Mesothelial cell of epicardium (in vitro differentiated cells): ENCODE measurements at regions not wholly inside any gene's neighbourhood (a gene's known extent, or its start where the extent isn't known, plus 50 kb on each side); places are given as distances from the start of the nearest gene placed in this dataset.

Experiments
- DNase-seq, 2 experiments: peaks; one replicate each; pipeline ENCODE4 v3.0.0; 2021; ENCODE audit warnings: low spot score in 2 of 2; ENCODE audit not compliant: unreplicated experiment in 2 of 2
- H3K27ac Mint-ChIP-seq: 2 replicates; pipeline ENCODE4 v1.8.0; 2021; ENCODE audit warnings: mixed read lengths
- H3K27me3 Mint-ChIP-seq: 2 replicates; pipeline ENCODE4 v1.8.0; 2021; ENCODE audit warnings: low read depth, mixed read lengths
- H3K36me3 Mint-ChIP-seq: 2 replicates; pipeline ENCODE4 v1.8.0; 2021; ENCODE audit warnings: mixed read lengths
- H3K4me1 Mint-ChIP-seq: 2 replicates; pipeline ENCODE4 v1.8.0; 2021; ENCODE audit warnings: mixed read lengths
- H3K4me3 Mint-ChIP-seq: 2 replicates; pipeline ENCODE4 v1.8.0; 2021; ENCODE audit warnings: mild to moderate bottlenecking, moderate library complexity, mixed read lengths
- H3K9me3 Mint-ChIP-seq: 2 replicates; pipeline ENCODE4 v1.8.0; 2021; ENCODE audit warnings: mixed read lengths
- CTCF ChIP-seq: fragments of 200-600 bp; sonication (generic); IDR thresholded peaks from one replicate; pipeline ENCODE4 v1.5.0; 2021; ENCODE audit warnings: antibody characterized with exemption; ENCODE audit not compliant: unreplicated experiment

- no peak for TF ChIP-seq CTCF
- H3K9me3 Mint-ChIP-seq: peaks cover 18% of the 10 kb centered on the region
- H3K27me3 Mint-ChIP-seq: no peaks in the 10 kb centered on the region
- no peak overlapping the region for H3K27ac Mint-ChIP-seq
- DNase-seq: peak in 1 of 2 experiments; percentile 13
- H3K4me1 Mint-ChIP-seq: no peaks in the 10 kb centered on the region
- no peaks in the 10 kb centered on the region for H3K36me3 Mint-ChIP-seq
- no peak overlapping the region for H3K4me3 Mint-ChIP-seq
These were observed 600.6 kb downstream of the AJAP1 start for GRCh38 chr1:5254975-5255374.

DNA sequence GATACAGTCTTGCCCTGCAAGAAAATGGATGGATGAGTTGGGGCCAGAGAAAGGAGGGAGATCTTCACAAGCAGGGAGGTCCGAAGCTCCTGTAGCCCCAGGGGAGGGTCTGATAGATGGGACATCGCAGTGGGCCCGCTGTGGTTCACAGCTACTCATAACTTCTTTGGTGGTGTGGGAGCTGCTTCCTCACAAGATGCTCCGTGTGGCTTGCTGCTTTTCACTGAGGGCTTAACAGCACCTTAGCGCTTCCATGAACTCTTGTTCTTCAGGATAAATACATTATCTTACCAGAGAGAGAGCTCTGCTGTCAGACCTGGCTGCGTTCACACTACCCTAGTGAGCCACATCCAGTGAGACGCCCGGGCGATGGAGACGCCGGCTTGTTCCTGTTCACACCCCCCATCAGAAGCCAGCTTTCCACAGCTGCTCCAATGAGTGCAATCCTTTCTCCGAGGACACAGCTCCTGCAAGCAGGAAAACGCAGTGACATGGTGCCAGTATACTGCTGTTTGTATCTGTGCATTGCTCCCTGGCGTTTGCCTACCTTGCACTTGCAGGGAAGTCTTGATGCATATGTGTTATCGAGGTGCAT lies 599.8 kb downstream of the AJAP1 start:
- Mint-ChIP-seq H3K4me3 (no peak overlapping the region), H3K9me3 (peaks cover 10% of the 10 kb centered on the region), H3K27me3 (no peaks in the 10 kb centered on the region), H3K36me3 (no peaks in the 10 kb centered on the region), H3K27ac (no peak overlapping the region), H3K4me1 (no peaks in the 10 kb centered on the region)
- TF ChIP-seq CTCF: no peak
- DNase-seq: peak in 1 of 2 experiments; percentile 13

DNA sequence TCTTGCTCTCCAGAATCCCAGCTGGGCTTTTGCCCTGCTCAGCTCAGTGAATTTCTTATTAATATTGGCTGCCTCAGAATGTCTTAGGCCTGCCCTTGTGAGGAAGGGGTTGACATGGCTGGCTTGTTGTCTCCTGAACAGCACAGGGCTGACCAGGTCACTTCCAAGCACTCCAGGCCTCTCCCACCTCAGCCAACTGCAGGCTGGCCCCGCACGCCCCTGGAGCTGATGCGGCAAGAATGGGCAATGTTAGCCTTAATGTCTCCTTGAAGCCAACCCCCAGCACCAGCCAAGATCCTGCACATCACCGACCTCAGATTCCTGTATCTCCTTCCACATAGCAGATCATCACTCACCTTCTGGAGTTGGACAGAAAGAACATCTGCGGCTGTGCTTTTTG lies 598.6 kb downstream of the AJAP1 start:
- peak in 1 of 2 experiments; percentile 29 for DNase-seq
- Mint-ChIP-seq H3K36me3 (no peaks in the 10 kb centered on the region), H3K4me3 (no peak overlapping the region), H3K27me3 (no peaks in the 10 kb centered on the region), H3K9me3 (peaks cover 5% of the 10 kb centered on the region), H3K27ac (no peak overlapping the region), H3K4me1 (no peaks in the 10 kb centered on the region)
- no peak for TF ChIP-seq CTCF

DNA sequence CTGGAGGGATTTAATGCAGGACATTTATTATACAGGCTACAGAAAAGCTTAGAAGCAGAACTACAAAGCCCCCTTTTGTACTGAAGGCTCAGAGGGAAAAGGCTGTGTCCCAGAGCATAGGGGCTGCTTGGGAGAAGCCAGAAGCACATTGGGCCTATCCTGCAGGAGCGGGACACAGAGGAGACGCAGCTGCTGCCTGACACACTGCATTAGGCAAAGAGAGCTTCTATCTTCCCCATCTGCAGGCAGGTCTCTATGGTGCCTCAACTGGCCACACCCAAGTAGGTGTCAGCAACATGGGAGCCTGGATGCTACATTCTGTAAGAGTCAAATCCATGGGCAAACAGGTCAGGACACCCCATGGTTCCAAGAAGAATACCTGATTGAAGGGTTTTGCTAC lies 595.9 kb downstream of the AJAP1 start:
- Mint-ChIP-seq H3K9me3 (peaks cover 6% of the 10 kb centered on the region), H3K27me3 (peaks cover 4% of the 10 kb centered on the region), H3K27ac (no peak overlapping the region), H3K4me3 (no peak overlapping the region), H3K36me3 (no peaks in the 10 kb centered on the region), H3K4me1 (no peaks in the 10 kb centered on the region)
- DNase-seq: no peak
- no peak for TF ChIP-seq CTCF

DNA sequence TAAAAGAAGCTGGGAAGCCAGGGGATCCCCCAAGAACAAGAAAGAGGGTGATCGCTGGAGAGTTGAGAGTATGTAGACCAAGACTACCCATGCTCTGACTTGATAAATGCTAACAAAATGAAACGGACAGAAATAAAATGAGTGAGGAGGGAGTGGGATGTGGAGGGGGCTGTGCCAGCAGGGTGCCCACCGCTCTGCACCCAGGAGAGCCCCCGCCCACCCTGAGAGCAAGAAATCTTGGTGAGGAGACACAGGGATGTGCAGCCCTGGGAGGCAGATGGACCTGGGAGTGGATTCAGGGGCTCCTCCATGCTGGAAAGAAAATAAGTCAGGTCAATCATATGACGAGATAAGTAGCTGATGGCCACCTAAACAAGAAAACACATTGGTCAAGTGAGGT lies 590.9 kb downstream of the AJAP1 start:
- Mint-ChIP-seq H3K4me3 (no peak overlapping the region), H3K4me1 (no peaks in the 10 kb centered on the region), H3K9me3 (peaks cover 6% of the 10 kb centered on the region), H3K27ac (no peak overlapping the region), H3K27me3 (peaks cover 7% of the 10 kb centered on the region), H3K36me3 (no peaks in the 10 kb centered on the region)
- no peak for TF ChIP-seq CTCF
- no peak for DNase-seq
